ENCODE measurements at regions not wholly inside any gene's neighbourhood (a gene's known extent, or its start where the extent isn't known, plus 50 kb on each side); places are given as distances from the start of the nearest gene placed in this dataset.

DNA sequence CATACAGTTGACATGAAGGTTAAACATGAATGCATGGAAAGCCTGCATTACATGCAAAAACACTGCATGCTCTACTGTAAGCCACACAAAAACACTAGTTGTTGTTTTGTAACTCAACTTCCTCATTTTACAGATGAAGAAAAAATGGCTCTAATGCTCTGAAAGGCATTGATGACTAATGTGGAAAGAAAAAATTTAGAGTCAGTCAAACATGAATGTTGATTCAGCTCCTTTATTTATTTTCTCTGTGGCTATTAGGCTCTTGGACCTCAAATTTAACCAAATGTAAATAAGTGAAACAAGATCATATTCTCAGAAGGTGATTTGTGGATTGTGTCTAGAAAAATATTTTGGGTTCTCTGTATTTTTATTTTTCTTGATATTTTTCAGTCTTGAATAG is 336.7 kb upstream of the ZNF717 start:
- no peaks in the 10 kb centered on the region for H3K4me1 ChIP-seq
- no peak for ATAC-seq
- no peak for TF ChIP-seq POLR2A (IDR thresholded peaks at IDR 0.05)
- TF ChIP-seq, protein P1, sequence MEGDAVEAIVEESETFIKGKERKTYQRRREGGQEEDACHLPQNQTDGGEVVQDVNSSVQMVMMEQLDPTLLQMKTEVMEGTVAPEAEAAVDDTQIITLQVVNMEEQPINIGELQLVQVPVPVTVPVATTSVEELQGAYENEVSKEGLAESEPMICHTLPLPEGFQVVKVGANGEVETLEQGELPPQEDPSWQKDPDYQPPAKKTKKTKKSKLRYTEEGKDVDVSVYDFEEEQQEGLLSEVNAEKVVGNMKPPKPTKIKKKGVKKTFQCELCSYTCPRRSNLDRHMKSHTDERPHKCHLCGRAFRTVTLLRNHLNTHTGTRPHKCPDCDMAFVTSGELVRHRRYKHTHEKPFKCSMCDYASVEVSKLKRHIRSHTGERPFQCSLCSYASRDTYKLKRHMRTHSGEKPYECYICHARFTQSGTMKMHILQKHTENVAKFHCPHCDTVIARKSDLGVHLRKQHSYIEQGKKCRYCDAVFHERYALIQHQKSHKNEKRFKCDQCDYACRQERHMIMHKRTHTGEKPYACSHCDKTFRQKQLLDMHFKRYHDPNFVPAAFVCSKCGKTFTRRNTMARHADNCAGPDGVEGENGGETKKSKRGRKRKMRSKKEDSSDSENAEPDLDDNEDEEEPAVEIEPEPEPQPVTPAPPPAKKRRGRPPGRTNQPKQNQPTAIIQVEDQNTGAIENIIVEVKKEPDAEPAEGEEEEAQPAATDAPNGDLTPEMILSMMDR (IDR thresholded peaks at IDR 0.05), result no peak
- no peak overlapping the region for H3K4me3 ChIP-seq
- no peak for DNase-seq
- intact Hi-C loops (cut with DNase I), result no loop called here
- H3K27ac ChIP-seq, result no peak overlapping the region
- H3K9me3 ChIP-seq, result peaks cover 0 to 4% (median 0%) of the 10 kb centered on the region in 12 donors
- H3K27me3 ChIP-seq, result no peaks in the 10 kb centered on the region
- H3K36me3 ChIP-seq, result no peaks in the 10 kb centered on the region

DNA sequence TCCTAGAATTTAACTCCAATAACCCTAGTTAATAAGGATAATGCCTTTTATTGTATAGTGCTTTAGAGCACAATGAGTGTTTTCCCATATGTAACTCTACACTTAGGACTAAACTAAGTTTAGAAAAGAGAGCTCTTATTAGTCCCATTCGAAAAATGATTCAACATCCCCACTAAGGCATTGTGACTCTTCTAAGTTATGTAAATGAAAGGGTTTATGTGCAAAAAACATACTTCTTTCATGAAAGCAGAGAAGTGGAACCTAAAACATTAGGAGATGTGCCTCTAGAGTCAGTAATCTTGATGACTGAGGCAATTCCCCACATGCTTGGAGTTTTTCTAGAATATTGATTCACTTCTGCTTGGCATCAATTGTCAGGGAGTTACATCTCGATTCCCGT is 344.1 kb upstream of the ZNF717 start:
- TF ChIP-seq POLR2A (IDR thresholded peaks at IDR 0.05), result no peak
- TF ChIP-seq, protein P1 (IDR thresholded peaks at IDR 0.05), result no peak
- Histone ChIP-seq H3K9me3 (peaks cover 0 to 4% (median 0%) of the 10 kb centered on the region in 12 donors), H3K27ac (no peak overlapping the region), H3K4me3 (no peak overlapping the region), H3K36me3 (no peaks in the 10 kb centered on the region), H3K27me3 (no peaks in the 10 kb centered on the region), H3K4me1 (no peaks in the 10 kb centered on the region)
- ATAC-seq (no peak), DNase-seq (no peak)
- 70 to 76% (median 74%) methylated on average over 3 of the region's 3 CpGs for WGBS, 4 donors
- intact Hi-C loops (cut with DNase I), result no loop called here

DNA sequence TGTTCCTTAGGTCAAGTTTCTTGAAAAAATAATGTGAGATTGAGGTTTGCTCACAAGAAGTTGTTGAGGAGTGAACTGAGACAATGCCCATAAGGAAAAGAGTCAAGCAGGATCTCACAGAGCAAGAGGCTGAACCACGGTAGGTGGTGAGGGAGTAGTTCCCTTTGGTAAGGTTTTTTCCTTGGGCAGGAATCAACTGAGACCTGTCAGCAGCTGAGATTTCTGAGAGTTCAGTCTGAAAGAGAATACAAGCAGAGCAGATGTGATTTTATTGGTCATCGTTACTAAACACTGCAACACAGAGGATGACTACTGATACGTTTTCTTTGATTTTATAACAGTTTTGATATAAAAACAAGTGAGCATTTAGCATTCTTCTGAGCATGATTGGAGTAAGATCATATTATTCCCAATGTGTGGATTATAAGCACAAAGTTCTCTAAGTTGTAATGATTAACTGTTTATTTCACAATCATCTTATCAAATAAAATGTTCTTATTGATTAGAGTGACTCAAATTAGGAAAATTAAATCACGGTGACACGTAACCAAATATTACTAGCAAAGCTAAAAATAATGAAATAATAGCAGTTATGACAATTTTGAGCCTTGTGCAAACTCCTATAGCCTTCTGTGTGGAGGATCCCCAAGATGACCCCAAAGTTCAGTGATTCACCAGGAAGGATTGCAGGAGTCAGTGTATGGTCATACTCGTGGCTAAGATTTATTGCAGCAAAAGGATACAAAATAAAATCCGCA is 346.2 kb upstream of the ZNF717 start:
- Histone ChIP-seq H3K4me1 (no peaks in the 10 kb centered on the region), H3K4me3 (no peak overlapping the region), H3K9me3 (peaks cover 0 to 4% (median 0%) of the 10 kb centered on the region in 12 donors), H3K27me3 (no peaks in the 10 kb centered on the region), H3K27ac (no peak overlapping the region), H3K36me3 (no peaks in the 10 kb centered on the region)
- DNase-seq, result no peak
- ATAC-seq, result no peak
- intact Hi-C loops (cut with DNase I), result no loop called here
- no peak for TF ChIP-seq POLR2A (IDR thresholded peaks at IDR 0.05)
- TF ChIP-seq, protein P1 (IDR thresholded peaks at IDR 0.05), result no peak
- WGBS, 4 donors, result 61 to 75% (median 69%) methylated on average over 7 of the region's 7 CpGs

DNA sequence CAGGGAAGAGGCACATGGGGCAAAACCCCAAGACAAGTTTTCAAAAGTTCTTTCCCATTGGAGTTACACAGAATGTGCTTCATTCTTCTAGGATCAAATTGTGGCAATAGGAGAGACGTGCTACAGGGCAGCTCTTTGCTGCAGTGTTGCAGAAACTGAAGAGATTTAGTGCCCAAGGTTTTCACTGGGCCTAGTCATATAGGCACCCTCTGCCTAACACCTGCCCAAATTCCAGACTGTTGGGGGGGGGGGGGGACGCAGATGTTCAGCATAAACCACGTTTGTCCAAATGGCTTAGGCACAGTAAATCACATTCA is 346.8 kb upstream of the ZNF717 start:
- H3K4me3 ChIP-seq, result no peak overlapping the region
- intact Hi-C loops (cut with DNase I), result no loop called here
- no peaks in the 10 kb centered on the region for H3K9me3 ChIP-seq
- H3K27me3 ChIP-seq, result no peaks in the 10 kb centered on the region
- TF ChIP-seq, protein P1 (IDR thresholded peaks at IDR 0.05), result no peak
- TF ChIP-seq POLR2A (IDR thresholded peaks at IDR 0.05), result no peak
- ATAC-seq, result no peak
- no peaks in the 10 kb centered on the region for H3K36me3 ChIP-seq
- H3K27ac ChIP-seq, result no peak overlapping the region
- DNase-seq, result no peak
- no peaks in the 10 kb centered on the region for H3K4me1 ChIP-seq
- WGBS, 4 donors, result 40 to 72% (median 53%) methylated on average over 3 of the region's 3 CpGs
